DMS79 treated with DMSO at 0.1 percent for 48 hours (cell line): ENCODE measurements at regions not wholly inside any gene's neighbourhood (a gene's known extent, or its start where the extent isn't known, plus 50 kb on each side); places are given as distances from the start of the nearest gene placed in this dataset.
A peak's percentile ranks its signal among the peaks of the same experiment; 100 is the strongest.

Experiments
- DNase-seq: peaks from one replicate; lab custom pipeline; 2025; lab: John Stamatoyannopoulos, UW

DNA sequence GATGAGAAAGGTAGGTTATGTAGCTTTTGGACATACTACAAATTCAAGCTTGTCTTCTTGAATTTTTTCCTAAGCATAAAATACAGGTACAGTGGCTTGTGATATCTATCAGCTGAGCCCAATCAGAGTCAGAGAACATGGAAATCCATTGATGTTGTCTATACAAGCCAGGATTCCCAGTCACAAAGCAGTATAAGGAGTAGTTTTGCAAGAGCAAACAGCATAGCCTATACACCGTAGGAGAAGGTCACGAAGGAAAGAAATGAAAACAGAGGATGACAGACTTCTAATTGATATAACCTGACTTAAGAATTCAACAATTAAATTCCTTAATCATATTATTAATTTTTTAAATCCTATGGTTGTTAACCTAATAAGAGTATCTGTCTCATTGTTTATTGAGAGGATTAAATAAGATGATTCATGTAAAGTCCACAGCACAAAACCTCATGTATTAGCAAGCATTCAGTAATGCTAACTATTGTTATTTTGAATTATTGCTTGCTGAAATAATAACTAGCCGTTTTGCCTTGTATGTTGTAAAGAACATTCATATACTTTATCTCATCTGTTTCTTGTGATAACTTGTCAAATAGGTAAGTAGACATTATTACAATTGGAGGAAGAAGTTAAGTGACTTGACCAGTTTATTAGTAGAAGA, 276.6 kb upstream of the ZPLD1 start:
- no peak for DNase-seq

DNA sequence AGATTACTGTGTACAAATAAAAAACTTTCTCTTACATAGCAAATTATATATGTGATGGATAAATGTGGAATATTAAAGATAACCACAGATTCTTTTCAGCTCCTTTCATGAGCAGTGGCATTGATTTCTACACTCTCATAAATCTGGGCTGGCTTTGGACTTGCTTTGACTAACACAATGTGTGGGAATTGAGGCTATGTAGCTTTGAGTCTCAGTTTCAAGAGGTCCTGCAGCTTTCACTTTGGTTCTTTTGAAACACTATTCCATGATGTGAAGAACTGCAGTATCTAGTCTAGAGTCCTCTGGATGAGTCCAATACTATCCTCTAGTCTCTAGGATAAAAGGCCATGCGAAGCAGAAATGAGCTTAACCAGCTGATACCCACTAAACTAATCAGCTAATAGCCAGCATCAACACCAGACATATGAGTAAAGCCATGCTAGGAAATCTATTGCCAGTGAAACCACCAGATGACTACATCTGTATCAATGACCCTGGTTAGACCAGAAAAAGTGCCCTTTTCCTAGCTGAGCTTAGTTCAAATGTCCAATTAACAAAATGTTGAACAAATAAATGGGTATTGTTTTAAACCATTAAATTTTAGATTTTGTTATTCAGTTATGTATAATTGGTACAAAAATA, 274.9 kb upstream of the ZPLD1 start:
- DNase-seq: no peak

DNA sequence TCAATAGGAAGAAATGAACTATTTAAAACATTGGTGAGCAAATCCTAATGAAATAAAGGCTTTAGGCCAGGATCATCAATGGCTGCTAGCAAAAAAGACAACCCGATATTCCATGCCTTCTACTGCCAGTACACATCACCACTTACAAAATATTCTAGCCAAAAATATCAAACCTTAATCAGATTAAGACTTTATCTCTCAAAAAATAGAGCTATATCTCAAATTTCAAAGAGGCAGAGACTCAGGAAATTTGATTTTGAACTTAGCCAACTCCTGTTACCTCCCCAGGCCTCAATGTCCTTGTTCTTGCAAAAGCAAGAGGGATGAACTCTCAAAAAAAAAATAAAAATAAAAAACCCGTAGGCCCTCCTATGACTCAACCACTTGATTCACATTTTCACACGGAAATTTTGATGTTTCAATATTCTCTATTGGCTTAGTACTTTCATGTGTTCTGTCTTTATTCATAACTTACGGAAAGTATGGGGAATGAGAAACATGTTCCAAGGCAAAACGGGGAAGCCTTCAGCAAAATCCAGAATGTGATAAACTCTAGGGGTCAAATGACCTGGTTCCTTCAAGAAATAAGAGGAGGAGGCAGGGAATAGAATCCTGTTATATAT, 273.3 kb upstream of the ZPLD1 start:
- DNase-seq: no peak

DNA sequence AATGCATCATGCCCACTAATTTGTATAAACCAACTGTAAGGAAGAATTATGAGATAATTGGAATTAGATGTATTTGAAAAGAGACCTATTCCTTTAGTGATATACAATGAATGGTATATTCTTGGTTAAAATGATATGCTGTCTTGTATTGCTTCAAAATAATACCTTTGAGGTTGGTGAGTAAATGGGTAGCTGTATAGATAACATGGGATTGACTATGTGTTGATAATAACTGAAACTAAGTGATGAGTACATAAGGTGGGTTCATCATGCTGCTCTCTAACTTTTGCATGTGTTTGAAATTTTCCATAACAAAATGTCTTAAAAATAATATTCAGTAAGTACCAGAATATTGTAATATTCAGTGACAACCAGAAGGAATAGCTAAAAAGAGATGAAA, 272.6 kb upstream of the ZPLD1 start:
- DNase-seq: no peak

DNA sequence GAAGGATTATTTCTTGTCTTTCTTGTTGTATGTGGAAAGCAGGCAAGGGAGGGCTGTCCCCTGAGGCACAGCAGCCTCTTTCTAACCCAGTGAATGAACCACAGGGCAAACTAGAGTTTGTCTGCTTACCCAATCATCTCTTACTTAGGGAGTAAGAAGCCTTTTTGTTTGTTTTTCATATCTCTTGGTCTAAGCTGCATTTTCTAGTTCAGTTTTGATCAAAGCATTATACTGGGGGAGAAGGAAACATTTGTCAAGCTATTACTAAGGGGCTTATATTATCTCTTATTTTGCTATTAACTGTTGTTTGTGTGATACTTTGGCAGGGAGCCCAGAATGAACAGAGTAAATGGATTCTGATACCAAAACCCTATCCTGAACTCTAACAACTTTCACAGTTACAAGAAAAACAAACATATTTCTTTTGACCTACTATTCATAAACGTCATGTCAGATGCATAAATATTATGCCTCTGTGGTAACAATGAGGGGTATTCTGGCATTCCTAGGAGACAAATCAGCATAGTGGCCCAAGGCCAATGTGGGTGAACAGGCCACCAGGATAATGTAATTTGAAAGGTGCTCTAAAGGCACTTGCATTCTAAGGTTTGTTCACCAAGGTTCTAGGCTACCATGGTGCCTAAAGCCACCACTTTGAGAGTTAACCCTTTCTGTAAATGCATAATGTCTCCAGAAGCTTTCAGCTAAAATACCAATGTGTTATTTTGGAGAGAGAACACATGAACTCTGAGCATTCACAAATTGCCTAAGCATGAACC, 271.6 kb upstream of the ZPLD1 start:
- DNase-seq: peak; percentile 51

DNA sequence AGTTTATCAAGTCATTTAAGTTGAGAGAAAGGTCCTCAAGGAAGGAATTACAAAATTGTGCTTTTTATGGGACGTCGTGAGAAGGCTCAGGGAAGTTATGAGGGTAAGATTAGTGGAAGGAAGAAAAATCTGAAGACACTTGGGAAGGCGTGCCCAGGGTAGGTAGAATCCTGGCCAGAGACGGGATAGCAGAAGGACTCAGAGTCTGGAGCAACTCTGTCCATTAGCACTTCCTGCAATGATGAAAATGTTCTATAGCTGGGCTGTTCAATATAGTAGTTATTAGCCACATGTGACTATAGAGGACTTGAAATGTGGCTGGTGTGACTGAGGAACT, 271.0 kb upstream of the ZPLD1 start:
- DNase-seq: no peak

DNA sequence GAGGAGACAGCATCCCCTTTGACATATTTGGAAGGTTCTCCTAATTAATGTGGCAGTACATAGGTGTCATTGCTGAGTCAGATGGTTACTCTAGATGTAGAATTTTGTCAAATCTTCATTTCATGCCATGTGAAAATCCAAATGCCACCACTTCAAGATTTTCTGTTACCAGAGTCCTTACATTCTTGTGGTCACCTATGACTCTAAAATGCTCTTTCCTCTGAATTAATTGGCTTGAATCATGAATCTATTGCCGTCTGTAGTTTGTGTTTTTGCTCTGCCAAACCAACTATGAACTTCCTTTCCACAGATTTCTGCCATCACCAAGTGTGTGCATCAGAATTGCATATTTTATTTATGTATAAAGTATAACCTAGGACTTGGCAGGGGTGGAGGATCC, 269.4 kb upstream of the ZPLD1 start:
- DNase-seq: no peak

DNA sequence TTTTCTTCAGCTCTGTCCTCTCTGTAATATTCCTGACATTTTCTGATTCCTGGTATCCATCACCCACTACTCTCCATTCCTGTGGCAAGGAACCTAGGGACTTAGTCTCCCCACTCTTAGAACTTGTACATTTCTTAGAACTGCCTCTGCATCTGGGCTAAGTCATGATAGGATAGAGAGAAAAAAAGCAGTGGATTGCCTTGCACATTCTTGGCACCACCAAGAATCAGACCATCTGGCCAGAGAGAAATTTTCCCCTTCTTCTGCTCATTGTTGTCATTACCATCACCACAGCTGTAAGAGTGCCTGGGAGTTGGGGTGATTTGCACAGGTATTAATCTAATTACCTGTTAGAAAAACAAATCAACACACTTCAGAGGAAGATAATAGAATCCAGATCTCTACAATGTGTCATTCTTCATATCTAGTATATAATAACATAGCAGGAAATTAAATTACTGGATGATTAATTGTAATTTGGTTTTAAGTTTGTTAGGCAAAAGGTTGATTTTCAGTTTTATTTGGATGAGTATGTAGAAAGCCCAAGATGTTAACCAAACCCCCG, 264.8 kb upstream of the ZPLD1 start:
- no peak for DNase-seq

DNA sequence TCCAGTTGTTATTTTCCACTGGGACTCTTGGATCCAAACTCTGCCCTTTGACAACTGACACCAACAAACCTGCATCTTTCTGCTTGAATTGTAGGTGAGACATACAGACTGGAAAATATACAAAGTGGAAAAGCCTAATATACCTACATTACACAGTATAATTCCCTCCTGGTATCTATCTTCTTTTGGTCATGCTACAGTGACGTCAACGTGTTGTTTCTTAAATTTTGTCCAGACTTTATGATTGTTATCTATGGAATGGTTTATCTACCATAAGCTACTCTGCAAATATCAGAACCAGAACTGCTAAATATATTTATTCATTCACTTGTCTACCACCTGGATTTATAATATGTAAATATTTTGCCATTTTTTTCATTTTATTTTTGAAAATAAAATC, 264.3 kb upstream of the ZPLD1 start:
- no peak for DNase-seq

DNA sequence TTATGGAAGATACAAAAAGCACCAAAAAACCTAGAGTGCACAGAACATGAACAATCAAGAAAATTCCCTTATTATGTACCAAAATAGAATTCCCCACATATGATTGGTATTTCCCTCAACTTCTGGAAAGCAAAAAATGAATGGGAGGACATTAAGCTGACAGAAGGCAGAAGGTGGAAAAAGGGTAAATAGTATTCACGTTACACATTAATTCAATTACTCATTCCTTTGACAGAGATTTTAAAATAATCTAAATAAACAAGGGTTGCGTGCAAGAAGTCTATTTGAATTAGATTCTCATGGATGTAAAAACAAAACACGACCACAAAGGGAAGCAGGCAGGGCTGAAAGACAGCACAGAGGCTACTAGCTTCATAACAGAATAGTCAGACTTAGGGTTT, 260.5 kb upstream of the ZPLD1 start:
- DNase-seq: no peak

DNA sequence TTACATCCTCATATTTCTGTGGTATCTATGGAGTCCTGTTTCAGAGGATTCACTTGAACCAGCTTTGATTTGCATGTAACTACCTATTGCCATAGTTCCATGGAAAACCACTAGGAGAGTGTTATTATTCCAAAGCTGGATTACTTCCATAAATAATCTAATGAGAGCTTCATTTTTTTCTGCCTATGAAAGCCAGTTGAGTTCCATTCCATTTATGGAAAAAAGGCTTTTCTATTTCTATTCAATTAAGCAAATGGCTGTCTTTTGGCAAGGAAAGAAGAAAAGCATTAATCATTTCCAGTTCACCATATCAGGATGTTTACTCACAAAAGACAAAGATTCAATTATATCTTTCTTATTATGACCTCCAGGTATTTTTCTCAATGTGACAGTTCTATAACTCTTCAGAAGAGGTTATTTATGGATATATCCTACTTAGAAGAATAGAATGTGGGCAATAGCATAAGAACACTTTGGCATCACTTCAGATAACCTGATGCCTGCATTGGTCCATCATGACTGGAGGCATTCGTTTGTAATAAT, 259.9 kb upstream of the ZPLD1 start:
- DNase-seq: no peak

DNA sequence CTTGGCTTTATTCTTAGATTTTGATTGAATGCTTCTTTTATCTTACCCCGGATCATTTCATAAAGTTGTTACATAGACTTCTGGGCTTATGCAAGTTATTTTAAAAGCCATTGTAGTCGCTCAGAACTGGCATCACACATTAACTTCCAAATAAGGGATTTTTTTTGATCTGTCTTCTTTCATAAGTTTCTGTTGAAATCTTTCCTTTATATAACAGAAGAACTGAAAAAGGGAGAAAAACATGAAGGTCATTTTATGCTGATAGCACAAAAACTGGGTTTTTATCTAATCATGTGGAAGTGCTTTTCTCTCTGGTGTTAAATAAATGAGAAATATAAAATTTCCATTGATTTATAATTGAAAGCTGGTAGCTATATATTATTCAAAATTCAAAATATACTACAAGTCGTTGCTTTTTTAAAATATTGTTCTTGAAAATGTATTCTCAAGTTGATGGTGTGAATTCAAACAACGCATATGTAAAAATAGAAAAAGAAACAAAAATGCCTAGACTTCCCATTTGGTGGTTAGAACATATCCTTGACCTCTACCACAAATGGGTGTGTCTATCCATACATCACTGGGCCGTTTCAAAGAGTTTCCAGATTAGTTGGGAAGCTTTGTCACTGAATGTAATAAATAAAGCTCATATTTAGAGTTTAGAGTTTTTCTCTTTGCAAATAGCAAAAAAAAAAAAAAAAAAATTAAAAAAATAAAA, 258.3 kb upstream of the ZPLD1 start:
- no peak for DNase-seq

DNA sequence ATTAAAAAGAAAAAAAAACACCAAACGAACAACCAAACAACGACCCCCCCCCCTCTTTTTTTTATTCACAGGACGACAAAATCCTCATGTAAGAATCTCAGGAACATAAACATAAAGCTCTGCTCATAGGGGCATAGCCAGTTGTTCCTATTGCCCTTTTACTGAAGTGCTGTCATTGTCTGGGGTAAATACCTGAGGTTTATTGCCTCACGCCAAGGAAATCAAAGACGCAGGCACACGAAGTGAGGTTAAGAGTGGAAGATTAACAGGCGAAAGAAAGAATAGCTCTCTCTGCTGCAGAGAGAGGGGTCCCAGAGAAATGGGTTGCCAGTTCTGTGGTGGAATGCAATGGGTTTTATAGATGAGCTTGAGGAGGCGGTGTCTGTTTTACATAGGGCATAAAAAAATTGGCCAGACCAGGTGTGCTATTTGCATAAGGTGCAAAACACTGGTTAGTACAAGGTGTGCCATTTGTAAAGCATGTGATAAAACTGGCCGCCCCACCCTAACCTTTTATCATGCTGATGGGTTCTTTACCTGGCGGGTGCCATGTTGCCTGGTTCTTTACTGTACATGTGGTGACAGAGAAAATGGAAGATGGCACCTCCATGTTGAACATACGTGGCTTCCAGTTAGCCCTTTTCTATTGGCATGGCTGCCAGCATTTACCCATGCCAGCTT, 257.6 kb upstream of the ZPLD1 start:
- DNase-seq: no peak

DNA sequence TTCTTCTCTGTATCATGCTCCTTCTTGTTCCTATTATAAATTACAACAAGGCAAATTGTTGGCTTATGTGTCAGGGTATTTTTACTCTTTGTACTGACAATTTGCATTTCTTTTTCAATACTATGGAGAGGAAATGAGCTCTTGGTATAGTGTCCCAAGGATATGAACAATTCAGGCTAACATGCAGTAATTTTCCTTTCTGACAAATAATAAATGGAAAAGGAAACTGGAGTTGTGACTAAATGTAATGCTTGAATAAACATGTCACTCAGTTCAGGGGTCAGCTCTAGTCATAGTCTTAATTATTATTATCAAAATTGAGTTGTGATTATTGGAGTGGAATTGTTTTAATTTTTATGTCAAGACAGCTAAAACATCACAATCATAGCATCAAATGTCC, 256.0 kb upstream of the ZPLD1 start:
- DNase-seq: no peak

DNA sequence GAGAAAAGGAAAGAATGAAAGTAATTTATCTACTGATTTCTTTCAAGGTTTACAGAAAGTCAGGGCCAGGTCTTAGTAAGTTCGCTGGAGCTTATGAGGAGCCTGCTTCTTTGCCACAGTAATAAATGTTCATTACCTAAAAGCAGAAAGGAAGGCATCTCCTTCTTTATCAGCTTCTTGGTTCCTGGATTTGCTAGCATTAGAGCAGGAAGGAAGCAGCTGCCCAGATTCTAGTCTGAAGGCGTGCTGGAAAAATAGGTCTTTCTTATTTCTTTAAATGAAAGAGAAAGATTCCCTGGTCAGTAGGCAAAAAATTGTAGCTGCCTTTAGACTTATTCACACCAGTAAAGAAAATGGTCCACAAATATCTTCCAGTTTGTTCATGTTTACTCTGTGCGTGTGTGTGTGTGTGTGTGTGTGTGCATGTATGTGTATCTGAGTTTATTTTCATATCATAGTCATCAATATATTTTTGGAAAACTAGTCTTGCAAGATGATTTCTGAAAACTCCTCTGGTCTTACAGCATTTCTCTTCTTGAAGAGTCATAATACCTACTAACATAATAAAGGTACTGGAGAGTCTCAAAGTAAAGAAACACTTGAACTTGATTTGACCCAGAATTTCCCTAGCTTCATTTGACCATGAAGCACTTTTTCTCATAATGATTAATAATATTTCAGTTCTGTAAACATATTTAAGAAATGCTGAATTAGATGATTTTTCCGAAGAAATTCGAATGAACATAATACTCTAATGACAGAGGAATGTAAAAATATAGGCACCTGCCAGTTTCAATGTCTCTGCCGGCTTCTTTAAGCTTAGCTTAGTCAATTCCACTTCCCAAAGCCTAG, 255.3 kb upstream of the ZPLD1 start:
- peak; percentile 13 for DNase-seq

DNA sequence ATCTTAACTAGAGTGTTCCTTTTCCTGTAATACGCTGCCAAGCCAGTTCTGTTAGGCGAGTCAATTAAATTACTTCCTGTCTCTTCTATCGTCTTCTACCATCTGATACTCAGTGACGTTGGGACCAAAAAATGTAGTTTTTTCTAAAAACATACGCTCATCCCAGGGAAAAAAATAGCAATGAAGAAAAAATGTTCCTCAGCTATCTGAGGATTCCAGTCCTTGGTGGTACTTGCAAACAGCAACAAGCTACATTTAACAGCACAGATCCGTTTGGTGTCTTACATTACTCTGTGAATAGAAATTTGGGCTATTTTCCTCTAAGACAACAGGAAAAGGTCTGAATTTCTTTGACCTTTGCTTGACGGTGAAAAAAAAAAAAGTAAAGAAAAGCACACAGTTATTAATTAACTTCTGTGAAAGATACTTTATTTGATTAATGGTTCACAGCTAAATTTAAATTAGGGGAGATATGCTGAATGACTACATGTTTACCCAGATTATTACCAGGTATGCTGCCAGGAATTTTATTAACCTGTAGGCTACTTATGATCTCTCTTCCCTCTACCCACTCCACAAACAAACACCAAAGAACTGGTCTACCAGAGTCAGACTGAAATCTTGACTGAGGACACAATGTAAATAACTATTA, 254.4 kb upstream of the ZPLD1 start:
- DNase-seq: no peak

DNA sequence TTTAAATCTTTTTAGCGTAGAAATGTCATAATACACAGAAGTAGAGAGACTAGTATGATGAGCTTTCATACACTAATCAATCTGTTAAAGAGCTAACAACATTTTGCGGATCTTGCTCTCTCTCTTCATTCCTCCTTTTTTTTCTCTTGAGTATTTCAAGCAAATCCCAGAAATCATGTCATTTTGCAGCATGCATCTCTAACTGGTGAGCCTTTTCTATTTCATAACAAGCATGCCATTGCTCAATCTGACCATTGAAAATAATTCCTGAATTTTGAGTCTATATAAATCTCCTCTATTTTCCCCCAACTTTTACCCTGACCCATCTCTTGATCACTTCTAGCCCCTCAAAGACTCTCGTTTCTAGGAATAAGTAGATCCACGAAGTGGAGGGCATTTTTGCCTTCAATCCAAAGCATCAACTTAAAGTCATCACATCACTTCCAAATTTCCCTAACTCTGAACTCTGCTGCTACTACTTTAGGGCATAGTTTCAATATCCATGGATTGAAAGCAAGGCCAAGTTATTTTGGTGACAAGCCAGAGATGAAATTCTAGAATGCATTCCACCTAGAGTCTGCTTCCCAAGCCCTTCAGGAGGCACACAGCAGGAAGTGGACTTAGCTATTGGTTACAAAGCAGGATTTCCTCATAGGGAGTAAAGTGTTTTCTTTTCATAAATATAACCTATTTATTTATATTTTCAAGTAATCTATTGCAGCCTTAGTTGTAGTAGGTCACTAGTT, 253.5 kb upstream of the ZPLD1 start:
- no peak for DNase-seq

DNA sequence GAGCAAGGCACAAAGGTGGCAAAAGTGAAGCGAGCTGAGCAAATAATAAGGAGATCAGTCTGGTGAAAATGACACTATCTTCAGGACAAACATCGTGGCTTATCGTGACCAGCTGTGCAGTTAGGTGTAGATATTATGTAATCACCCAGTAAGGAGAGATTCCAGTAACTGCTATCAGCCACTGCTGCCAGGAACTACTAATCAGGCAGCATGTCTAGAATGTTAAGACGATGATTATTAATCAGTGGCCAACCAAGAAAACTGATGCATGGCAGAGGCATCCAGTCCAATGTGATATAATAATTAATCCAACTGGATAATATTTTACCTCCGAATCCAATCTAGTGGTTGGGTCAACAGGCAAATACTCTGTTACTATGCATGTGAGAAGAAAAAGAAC, 252.7 kb upstream of the ZPLD1 start:
- DNase-seq: no peak

DNA sequence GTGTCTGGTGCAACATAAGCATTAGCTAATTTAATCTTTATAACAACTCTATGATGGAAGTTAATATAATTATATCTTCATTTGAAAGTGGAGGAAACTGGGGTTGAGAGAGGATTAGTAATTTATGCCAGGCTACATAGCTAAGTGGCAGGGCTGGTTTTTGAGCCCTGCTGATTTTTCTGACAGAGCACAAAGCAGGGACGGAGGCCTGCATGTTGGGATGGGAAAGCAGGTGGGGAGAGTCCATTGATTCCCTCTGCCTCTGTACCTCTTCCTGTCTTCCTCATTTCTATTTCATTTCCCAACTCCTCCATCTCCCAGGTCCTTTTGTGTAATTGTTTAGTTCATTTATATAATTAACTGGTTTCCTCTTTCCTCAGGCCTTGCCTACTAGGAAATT, 251.6 kb upstream of the ZPLD1 start:
- no peak for DNase-seq
